DOHH2 (cell line): ENCODE measurements at regions not wholly inside any gene's neighbourhood (a gene's known extent, or its start where the extent isn't known, plus 50 kb on each side); places are given as distances from the start of the nearest gene placed in this dataset.

ENCODE experiments used
- H3F3A ChIP-seq: fragments of 200-600 bp; sonication (generic), shearing (Covaris generic); 2 replicates; pipeline ENCODE4 v1.6.0; 2016; ENCODE audit warnings: antibody characterized with exemption, mild to moderate bottlenecking; ENCODE audit not compliant: control insufficient read depth, insufficient read depth
- H3K27ac ChIP-seq: fragments of 200-600 bp; sonication (generic); 2 replicates; pipeline ENCODE4 v1.5.1; 2014; ENCODE audit warnings: low read depth, mild to moderate bottlenecking, low read length, moderate library complexity
- H3K27me3 ChIP-seq: fragments of 200-600 bp; sonication (generic); 2 replicates; pipeline ENCODE4 v1.6.1; 2014; ENCODE audit warnings: mild to moderate bottlenecking, low read length, mixed read lengths; ENCODE audit not compliant: control insufficient read depth
- H3K36me3 ChIP-seq: fragments of 200-600 bp; sonication (generic); 2 replicates; pipeline ENCODE4 v1.6.1; 2014; ENCODE audit warnings: mild to moderate bottlenecking, low read length, moderate library complexity, mixed read lengths; ENCODE audit not compliant: control insufficient read depth
- H3K4me1 ChIP-seq: fragments of 200-600 bp; sonication (generic); 2 replicates; pipeline ENCODE4 v1.6.1; 2014; ENCODE audit warnings: mild to moderate bottlenecking, low read length, mixed read lengths; ENCODE audit not compliant: control insufficient read depth
- H3K4me2 ChIP-seq: fragments of 200-600 bp; sonication (generic); 2 replicates; pipeline ENCODE4 v1.6.0; 2014; ENCODE audit warnings: mild to moderate bottlenecking, low read length, moderate library complexity
- H3K4me3 ChIP-seq: fragments of 200-600 bp; sonication (generic); 2 replicates; pipeline ENCODE4 v1.5.1; 2014; ENCODE audit warnings: mild to moderate bottlenecking, low read length, mixed read lengths
- H3K79me2 ChIP-seq: fragments of 200-600 bp; sonication (generic); 2 replicates; pipeline ENCODE4 v1.6.1; 2014; ENCODE audit warnings: mild to moderate bottlenecking, low read length, mixed read lengths; ENCODE audit not compliant: control insufficient read depth
- H3K9me2 ChIP-seq: fragments of 200-600 bp; sonication (generic); replicated peaks from 2 replicates; pipeline ENCODE4 v1.6.1; 2014; ENCODE audit warnings: mild to moderate bottlenecking, low read length, mixed read lengths; ENCODE audit not compliant: control insufficient read depth
- H3K9me3 ChIP-seq: fragments of 200-600 bp; sonication (generic); 2 replicates; pipeline ENCODE4 v1.6.1; 2014; ENCODE audit warnings: antibody characterized with exemption, low read length, mixed read lengths; ENCODE audit not compliant: control insufficient read depth, insufficient read depth
- H4K20me1 ChIP-seq: fragments of 200-600 bp; sonication (generic); 2 replicates; pipeline ENCODE4 v1.6.0; 2014; ENCODE audit warnings: low read depth, mild to moderate bottlenecking, antibody characterized with exemption, low read length, moderate library complexity; ENCODE audit not compliant: control insufficient read depth, insufficient read depth
- EZH2phosphoT487 ChIP-seq: fragments of 200-600 bp; sonication (generic); IDR thresholded peaks from 2 replicates; pipeline ENCODE4 v1.6.1; 2017; ENCODE audit warnings: borderline replicate concordance, mild to moderate bottlenecking, antibody characterized with exemption, low read length, moderate library complexity, mixed read lengths
- TF ChIP-seq, protein P1 (sequence below): fragments of 200-600 bp; sonication (generic); IDR thresholded peaks from one replicate; pipeline ENCODE4 v1.5.1; 2014; ENCODE audit warnings: antibody characterized with exemption, mild to moderate bottlenecking, low read depth, low read length; ENCODE audit not compliant: poor library complexity, severe bottlenecking

DNA sequence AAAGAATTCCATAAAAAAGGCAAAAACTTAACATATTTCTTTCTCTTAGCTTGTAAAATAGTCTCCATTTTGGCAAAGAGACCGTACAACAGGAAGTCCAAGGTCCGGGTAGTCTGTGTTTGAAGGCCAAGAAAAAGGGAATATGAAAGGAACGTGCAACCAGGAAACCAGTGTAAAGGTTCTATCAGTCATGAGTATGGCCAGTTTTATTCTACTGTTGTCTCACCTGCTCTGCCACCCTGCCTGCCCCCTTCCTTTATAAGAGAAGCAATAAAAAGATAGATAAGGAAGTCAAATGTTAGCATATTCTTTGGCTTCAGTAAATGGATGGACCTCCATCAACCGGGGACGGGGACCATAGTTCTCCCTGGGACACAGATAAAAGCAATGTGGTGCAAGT lies 370.6 kb upstream of the ROBO2 start:
- Histone ChIP-seq H3K9me2 (no peaks in the 10 kb centered on the region), H3K9me3 (no peaks in the 10 kb centered on the region), H3K36me3 (no peaks in the 10 kb centered on the region), H3K4me2 (no peak overlapping the region), H3K79me2 (no peaks in the 10 kb centered on the region), H3K27ac (no peak overlapping the region), H4K20me1 (no peaks in the 10 kb centered on the region), H3K4me3 (no peak overlapping the region), H3K27me3 (no peaks in the 10 kb centered on the region), H3K4me1 (no peaks in the 10 kb centered on the region), H3F3A (no peaks in the 10 kb centered on the region)
- TF ChIP-seq EZH2phosphoT487 = no peak
- TF ChIP-seq, protein P1, sequence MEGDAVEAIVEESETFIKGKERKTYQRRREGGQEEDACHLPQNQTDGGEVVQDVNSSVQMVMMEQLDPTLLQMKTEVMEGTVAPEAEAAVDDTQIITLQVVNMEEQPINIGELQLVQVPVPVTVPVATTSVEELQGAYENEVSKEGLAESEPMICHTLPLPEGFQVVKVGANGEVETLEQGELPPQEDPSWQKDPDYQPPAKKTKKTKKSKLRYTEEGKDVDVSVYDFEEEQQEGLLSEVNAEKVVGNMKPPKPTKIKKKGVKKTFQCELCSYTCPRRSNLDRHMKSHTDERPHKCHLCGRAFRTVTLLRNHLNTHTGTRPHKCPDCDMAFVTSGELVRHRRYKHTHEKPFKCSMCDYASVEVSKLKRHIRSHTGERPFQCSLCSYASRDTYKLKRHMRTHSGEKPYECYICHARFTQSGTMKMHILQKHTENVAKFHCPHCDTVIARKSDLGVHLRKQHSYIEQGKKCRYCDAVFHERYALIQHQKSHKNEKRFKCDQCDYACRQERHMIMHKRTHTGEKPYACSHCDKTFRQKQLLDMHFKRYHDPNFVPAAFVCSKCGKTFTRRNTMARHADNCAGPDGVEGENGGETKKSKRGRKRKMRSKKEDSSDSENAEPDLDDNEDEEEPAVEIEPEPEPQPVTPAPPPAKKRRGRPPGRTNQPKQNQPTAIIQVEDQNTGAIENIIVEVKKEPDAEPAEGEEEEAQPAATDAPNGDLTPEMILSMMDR = no peak

DNA sequence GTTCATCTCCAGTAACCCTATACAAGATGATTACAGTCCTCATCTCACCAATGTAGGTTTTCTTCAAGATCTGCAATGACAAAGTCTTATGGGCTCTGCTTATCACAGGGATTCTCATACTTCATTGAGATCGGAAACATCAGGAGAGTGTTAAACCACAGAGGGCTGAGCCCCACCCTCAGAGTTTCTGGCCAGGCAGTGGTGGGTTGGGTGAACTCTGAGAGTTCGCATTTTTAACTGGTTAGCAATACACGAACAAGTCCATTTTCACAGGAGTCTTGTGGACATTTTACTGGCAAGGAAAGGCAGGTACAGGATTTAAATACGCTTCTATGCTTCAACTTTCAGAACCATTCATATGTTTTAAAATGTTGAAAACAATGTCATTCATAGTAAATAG lies 366.7 kb upstream of the ROBO2 start:
- no peak overlapping the region for H3K4me2 ChIP-seq
- no peaks in the 10 kb centered on the region for H3K9me2 ChIP-seq
- no peaks in the 10 kb centered on the region for H4K20me1 ChIP-seq
- H3F3A ChIP-seq = no peaks in the 10 kb centered on the region
- H3K27ac ChIP-seq = no peak overlapping the region
- no peaks in the 10 kb centered on the region for H3K79me2 ChIP-seq
- no peak overlapping the region for H3K4me3 ChIP-seq
- H3K9me3 ChIP-seq = no peaks in the 10 kb centered on the region
- TF ChIP-seq EZH2phosphoT487 = no peak
- TF ChIP-seq, protein P1 = no peak
- H3K27me3 ChIP-seq = no peaks in the 10 kb centered on the region
- no peaks in the 10 kb centered on the region for H3K36me3 ChIP-seq
- no peaks in the 10 kb centered on the region for H3K4me1 ChIP-seq

DNA sequence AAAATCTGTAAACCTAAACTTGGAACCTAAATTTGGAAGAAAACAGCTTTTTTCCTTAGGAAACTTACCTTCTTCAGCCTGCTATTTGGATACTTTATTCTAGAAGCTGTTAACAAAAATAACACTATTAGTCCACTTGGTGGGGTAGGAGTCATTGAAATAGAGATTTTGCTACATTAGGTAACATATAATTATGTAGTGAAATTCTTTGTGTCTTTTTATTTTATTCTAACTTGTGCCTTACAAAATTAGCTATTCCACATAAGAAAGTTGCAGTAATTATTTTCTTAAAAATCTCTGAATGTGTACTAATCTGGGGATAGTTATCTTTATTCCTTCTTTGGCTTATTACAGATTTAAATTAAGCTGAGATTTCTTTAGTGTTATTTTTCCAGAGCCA lies 360.4 kb upstream of the ROBO2 start:
- Histone ChIP-seq H3K4me1 (no peaks in the 10 kb centered on the region), H3K79me2 (no peaks in the 10 kb centered on the region), H3F3A (no peaks in the 10 kb centered on the region), H3K27me3 (no peaks in the 10 kb centered on the region), H3K4me3 (no peak overlapping the region), H4K20me1 (no peaks in the 10 kb centered on the region), H3K9me3 (no peaks in the 10 kb centered on the region), H3K4me2 (no peak overlapping the region), H3K27ac (no peak overlapping the region), H3K9me2 (no peaks in the 10 kb centered on the region), H3K36me3 (no peaks in the 10 kb centered on the region)
- TF ChIP-seq EZH2phosphoT487 = no peak
- TF ChIP-seq, protein P1 = no peak

DNA sequence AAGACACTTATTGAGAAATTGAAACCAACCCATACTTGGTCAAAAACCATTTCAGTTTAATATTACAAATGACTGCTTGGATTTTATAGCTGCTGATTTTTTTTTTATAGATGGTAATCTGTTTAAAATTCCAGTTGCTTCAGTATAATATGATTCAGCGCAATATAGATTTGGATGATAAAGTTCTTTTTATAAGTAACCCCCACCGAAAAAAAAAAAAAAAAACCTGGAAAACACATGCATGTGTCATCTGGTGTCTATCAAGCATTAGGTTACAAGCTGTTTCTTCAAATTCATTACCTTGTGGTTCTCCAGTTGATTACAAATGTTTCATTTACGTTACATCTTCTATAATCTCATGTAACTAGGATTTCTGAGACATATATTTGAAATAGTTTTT lies 356.6 kb upstream of the ROBO2 start:
- TF ChIP-seq, protein P1 = no peak
- TF ChIP-seq EZH2phosphoT487 = no peak
- no peak overlapping the region for H3K4me2 ChIP-seq
- no peaks in the 10 kb centered on the region for H3K4me1 ChIP-seq
- no peaks in the 10 kb centered on the region for H3K79me2 ChIP-seq
- H3K9me3 ChIP-seq = no peaks in the 10 kb centered on the region
- H3K4me3 ChIP-seq = no peak overlapping the region
- no peaks in the 10 kb centered on the region for H4K20me1 ChIP-seq
- no peaks in the 10 kb centered on the region for H3K27me3 ChIP-seq
- H3K36me3 ChIP-seq = no peaks in the 10 kb centered on the region
- H3K27ac ChIP-seq = no peak overlapping the region
- no peaks in the 10 kb centered on the region for H3F3A ChIP-seq
- no peaks in the 10 kb centered on the region for H3K9me2 ChIP-seq
